Gastroesophageal sphincter (tissue), 3 donors: ENCODE measurements at regions not wholly inside any gene's neighbourhood (a gene's known extent, or its start where the extent isn't known, plus 50 kb on each side); places are given as distances from the start of the nearest gene placed in this dataset.

Experiments used
- EP300 ChIP-seq: sonication (generic); formaldehyde crosslinking; IDR thresholded peaks from one replicate; pipeline ENCODE4 v1.6.1; 2017; ENCODE audit warnings: antibody characterized with exemption, mild to moderate bottlenecking
- POLR2A ChIP-seq, 2 donors: fragments of 450-650 bp; IDR thresholded peaks; one replicate each; pipeline ENCODE4 v1.6.1; 2017; ENCODE audit warnings: antibody characterized with exemption in 2 of 2, mild to moderate bottlenecking in 2 of 2, moderate library complexity in 1 of 2
- POLR2AphosphoS5 ChIP-seq: sonication (generic); formaldehyde crosslinking; IDR thresholded peaks from one replicate; pipeline ENCODE4 v1.6.1; 2017; ENCODE audit warnings: antibody characterized with exemption
- TF ChIP-seq, protein P1 (sequence below), 4 experiments: fragments of 200-600 bp in 2 of 4; fragments of 450-650 bp in 2 of 4; sonication (generic) in 1 of 4; IDR thresholded peaks; one replicate each; pipeline ENCODE4 v1.5.1; 2017 to 2019; ENCODE audit warnings: antibody characterized with exemption in 4 of 4, mild to moderate bottlenecking in 2 of 4, moderate library complexity in 2 of 4

DNA sequence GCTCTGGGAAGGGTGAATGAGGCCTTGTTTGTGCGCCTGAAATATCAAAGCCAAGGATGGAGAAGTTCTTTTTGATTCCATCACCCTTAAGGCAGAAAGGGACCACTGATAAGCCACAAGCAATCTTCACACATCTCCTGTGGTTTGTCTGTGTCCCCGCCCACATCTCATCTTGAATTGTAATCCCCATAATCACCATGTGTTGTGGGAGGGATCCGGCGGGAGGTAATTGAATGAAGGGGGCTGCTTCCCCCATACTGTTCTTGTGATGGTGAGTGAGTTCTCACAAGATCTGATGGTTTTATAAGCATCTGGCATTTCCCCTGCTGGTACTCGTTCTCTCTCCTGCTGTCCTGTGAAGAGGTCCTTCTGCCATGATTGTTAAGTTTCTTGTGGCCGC, 329.6 kb upstream of the RGMA start:
- TF ChIP-seq POLR2A (IDR thresholded peaks at IDR 0.05) = no peak
- TF ChIP-seq, protein P1, sequence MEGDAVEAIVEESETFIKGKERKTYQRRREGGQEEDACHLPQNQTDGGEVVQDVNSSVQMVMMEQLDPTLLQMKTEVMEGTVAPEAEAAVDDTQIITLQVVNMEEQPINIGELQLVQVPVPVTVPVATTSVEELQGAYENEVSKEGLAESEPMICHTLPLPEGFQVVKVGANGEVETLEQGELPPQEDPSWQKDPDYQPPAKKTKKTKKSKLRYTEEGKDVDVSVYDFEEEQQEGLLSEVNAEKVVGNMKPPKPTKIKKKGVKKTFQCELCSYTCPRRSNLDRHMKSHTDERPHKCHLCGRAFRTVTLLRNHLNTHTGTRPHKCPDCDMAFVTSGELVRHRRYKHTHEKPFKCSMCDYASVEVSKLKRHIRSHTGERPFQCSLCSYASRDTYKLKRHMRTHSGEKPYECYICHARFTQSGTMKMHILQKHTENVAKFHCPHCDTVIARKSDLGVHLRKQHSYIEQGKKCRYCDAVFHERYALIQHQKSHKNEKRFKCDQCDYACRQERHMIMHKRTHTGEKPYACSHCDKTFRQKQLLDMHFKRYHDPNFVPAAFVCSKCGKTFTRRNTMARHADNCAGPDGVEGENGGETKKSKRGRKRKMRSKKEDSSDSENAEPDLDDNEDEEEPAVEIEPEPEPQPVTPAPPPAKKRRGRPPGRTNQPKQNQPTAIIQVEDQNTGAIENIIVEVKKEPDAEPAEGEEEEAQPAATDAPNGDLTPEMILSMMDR (IDR thresholded peaks at IDR 0.05) = no peak
- no peak for TF ChIP-seq POLR2AphosphoS5
- no peak for TF ChIP-seq EP300
